Pancreas (tissue), 10 donors: ENCODE measurements at regions not wholly inside any gene's neighbourhood (a gene's known extent, or its start where the extent isn't known, plus 50 kb on each side); places are given as distances from the start of the nearest gene placed in this dataset.

Source experiments
- ATAC-seq, 4 donors: fragments of 200-7000 bp; cut with Tn5 transposase; one replicate each; pipeline versions ENCODE4 v1.8.0 to v1.9.1; 2020; ENCODE audit warnings: mild to moderate bottlenecking in 4 of 4, moderate library complexity in 4 of 4
- DNase-seq, 6 donors: peaks; one replicate each; pipeline ENCODE4 v3.0.0-alpha.2; 2020
- FAIRE-seq: peaks from 2 replicates; lab custom pipeline; 2012; peaks lifted over from hg19 to GRCh38; lab: Jason Lieb, UNC
- H3K27ac ChIP-seq, 4 donors: fragments of 200-600 bp; sonication (generic); 1 replicate in 3 of 4; 2 replicates in 1 of 4; pipeline versions ENCODE4 v1.5.0 to v1.8.0; 2020
- H3K27me3 ChIP-seq, 4 donors: fragments of 200-600 bp; one replicate each; pipeline ENCODE4 v1.8.0; 2021
- H3K36me3 ChIP-seq, 3 donors: fragments of 200-600 bp; sonication (generic) in 1 of 3; one replicate each; pipeline versions ENCODE4 v1.5.0 to v1.8.0; 2020 to 2021
- H3K4me1 ChIP-seq, 3 donors: fragments of 200-600 bp; one replicate each; pipeline ENCODE4 v1.8.0; 2021
- H3K4me3 ChIP-seq, 4 donors: fragments of 200-600 bp; sonication (generic) in 2 of 4; one replicate each; pipeline versions ENCODE4 v1.5.0 to v1.8.0; 2020 to 2021
- H3K9me3 ChIP-seq, 4 donors: fragments of 200-600 bp; one replicate each; pipeline ENCODE4 v1.8.0; 2021
- WGBS, 2 donors: extraction: QIAGEN DNeasy Blood & Tissue Kit; methylation state at CpG; one replicate each; pipeline ENCODE4 v1.1.7; 2013; 5-methylcytosine and 5-hydroxymethylcytosine counted together
- intact Hi-C, 3 donors: fragments of 100-400 bp; cut with DNase I; formaldehyde crosslinking; loops; one replicate each; pipeline versions ENCODE4 v1.11.1 to v1.14.2; 2022
- TF ChIP-seq, protein P1 (sequence below), 4 donors: fragments of 200-600 bp; sonication (generic) in 3 of 4; IDR thresholded peaks; one replicate each; pipeline versions ENCODE4 v1.5.0 to v1.8.0; 2021; ENCODE audit warnings: antibody characterized with exemption in 4 of 4
- donor health status: healthy with polysubstance abuse.
- donor health status: DM: no; HTN: no; CAD: no; lungs with moderate emphysema.
- donor health status: DM: no; HTN: no; CAD: no.
- donor health status: control.
- donor health status: control.
- donor health status: Bipolar disorder and iron deficiency.
- donor health status: DM: yes; HTN: yes; CAD: no.
- donor health status: DM: no; HTN: no; CAD: no.
- donor health status: DM: no; HTN: no; CAD: no.
- donor health status: DM: yes; HTN: yes; CAD: no.

DNA sequence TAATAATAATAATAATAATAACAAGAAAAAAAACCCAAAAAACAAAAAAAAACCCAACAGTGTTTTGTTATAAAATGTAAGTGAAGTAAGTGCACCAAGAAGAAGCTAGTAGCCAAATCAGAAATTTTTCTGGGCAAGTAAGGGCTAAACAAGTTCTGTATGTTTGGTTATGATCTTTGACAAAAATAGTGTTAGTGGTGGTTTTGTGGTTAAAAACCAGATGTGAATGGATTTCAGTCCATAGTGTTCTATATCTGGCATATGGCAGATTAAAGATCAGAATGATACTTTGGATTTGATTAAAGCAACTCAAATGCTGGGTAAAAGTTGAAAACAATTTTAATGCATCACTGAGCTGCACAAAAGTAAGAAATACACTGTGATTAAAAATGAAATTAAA is 116.5 kb upstream of the NDST4 start:
- DNase-seq (no peak), FAIRE-seq (no peak), ATAC-seq (no peak)
- Histone ChIP-seq H3K27ac (no peak overlapping the region), H3K27me3 (no peaks in the 10 kb centered on the region), H3K4me1 (no peaks in the 10 kb centered on the region), H3K4me3 (no peak overlapping the region), H3K9me3 (no peaks in the 10 kb centered on the region), H3K36me3 (no peaks in the 10 kb centered on the region)
- intact Hi-C loops, result no loop called here
- TF ChIP-seq, protein P1, sequence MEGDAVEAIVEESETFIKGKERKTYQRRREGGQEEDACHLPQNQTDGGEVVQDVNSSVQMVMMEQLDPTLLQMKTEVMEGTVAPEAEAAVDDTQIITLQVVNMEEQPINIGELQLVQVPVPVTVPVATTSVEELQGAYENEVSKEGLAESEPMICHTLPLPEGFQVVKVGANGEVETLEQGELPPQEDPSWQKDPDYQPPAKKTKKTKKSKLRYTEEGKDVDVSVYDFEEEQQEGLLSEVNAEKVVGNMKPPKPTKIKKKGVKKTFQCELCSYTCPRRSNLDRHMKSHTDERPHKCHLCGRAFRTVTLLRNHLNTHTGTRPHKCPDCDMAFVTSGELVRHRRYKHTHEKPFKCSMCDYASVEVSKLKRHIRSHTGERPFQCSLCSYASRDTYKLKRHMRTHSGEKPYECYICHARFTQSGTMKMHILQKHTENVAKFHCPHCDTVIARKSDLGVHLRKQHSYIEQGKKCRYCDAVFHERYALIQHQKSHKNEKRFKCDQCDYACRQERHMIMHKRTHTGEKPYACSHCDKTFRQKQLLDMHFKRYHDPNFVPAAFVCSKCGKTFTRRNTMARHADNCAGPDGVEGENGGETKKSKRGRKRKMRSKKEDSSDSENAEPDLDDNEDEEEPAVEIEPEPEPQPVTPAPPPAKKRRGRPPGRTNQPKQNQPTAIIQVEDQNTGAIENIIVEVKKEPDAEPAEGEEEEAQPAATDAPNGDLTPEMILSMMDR (IDR thresholded peaks at IDR 0.05), result no peak

DNA sequence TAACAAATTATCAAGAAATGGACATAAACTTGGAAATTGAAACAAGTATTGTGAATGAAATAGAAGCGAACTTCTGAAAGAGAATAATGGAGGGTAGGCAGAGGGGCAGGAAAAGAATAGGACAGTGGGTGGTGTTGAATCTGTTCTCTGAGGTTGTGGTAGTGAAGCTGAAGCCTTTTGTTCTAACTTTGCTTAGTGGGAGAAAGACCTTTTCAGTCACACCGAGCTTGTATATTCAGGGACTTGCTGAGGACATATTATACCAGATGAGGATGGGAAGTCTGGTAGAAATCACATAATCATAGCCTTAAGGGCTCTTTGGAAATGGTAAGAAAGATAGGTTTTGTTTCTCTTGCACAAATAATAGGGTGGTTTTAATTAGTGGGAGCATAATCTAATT is 115.4 kb upstream of the NDST4 start:
- intact Hi-C loops, result no loop called here
- Histone ChIP-seq H3K27me3 (no peaks in the 10 kb centered on the region), H3K27ac (no peak overlapping the region), H3K36me3 (no peaks in the 10 kb centered on the region), H3K4me3 (no peak overlapping the region), H3K9me3 (no peaks in the 10 kb centered on the region), H3K4me1 (no peaks in the 10 kb centered on the region)
- 59 to 65% methylated on average over 2 of the region's 2 CpGs for WGBS, 2 donors
- no peak for DNase-seq
- ATAC-seq, result no peak
- FAIRE-seq, result no peak
- TF ChIP-seq, protein P1 (IDR thresholded peaks at IDR 0.05), result no peak

DNA sequence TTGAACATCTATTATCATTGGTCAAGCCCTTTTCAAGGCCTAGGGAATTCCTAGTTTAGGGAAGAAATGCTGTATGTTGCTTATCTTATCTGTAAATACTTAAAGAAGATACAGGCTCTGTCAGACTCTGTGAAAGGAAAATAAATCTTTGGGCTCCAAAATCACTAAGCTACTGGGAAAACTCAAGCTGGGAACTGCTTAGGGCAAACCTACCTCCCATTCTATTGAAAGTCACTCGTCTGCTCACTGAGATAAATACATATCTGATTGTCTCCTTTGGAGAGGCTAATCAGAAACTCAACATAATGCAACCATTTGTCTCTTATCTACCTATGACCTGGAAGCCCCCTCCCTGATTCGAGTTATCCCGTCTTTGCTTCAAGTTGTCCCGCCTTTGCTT is 108.6 kb upstream of the NDST4 start:
- no peak for ATAC-seq
- Histone ChIP-seq H3K27ac (no peak overlapping the region), H3K36me3 (no peaks in the 10 kb centered on the region), H3K9me3 (no peaks in the 10 kb centered on the region), H3K27me3 (no peaks in the 10 kb centered on the region), H3K4me3 (no peak overlapping the region), H3K4me1 (no peaks in the 10 kb centered on the region)
- FAIRE-seq, result no peak
- intact Hi-C loops, result no loop called here
- DNase-seq, result no peak
- TF ChIP-seq, protein P1 (IDR thresholded peaks at IDR 0.05), result no peak
- 40 to 56% methylated on average over 4 of the region's 4 CpGs for WGBS, 2 donors

- WGBS, 2 donors, result 38 to 39% methylated on average over 1 of the region's 1 CpG
- FAIRE-seq, result no peak
Observed at GRCh38 chr4:115219862-115220261, 106.4 kb upstream of the NDST4 start.

GRCh38 chr4:115219315-115219860 is 106.0 kb upstream of the NDST4 start:
- no peak for ATAC-seq
- H3K27me3 ChIP-seq, result no peaks in the 10 kb centered on the region
- TF ChIP-seq, protein P1 (IDR thresholded peaks at IDR 0.05), result no peak
- H3K4me3 ChIP-seq, result no peak overlapping the region
- no peaks in the 10 kb centered on the region for H3K36me3 ChIP-seq
- DNase-seq, result no peak
- intact Hi-C loops, result no loop called here
- no peaks in the 10 kb centered on the region for H3K4me1 ChIP-seq
- WGBS, 2 donors, result 19 to 21% methylated on average over 2 of the region's 2 CpGs
- no peak for FAIRE-seq
- no peaks in the 10 kb centered on the region for H3K9me3 ChIP-seq
- H3K27ac ChIP-seq, result no peak overlapping the region

More at GRCh38 chr4:115219862-115220261, 106.4 kb upstream of the NDST4 start:
- intact Hi-C loops, result no loop called here
- Histone ChIP-seq H3K27ac (no peak overlapping the region), H3K36me3 (no peaks in the 10 kb centered on the region), H3K27me3 (no peaks in the 10 kb centered on the region), H3K4me1 (no peaks in the 10 kb centered on the region), H3K4me3 (no peak overlapping the region), H3K9me3 (no peaks in the 10 kb centered on the region)
- ATAC-seq (no peak), DNase-seq (no peak)
- TF ChIP-seq, protein P1 (IDR thresholded peaks at IDR 0.05), result no peak
